Endothelial cell (in vitro differentiated cells): ENCODE measurements at regions not wholly inside any gene's neighbourhood (a gene's known extent, or its start where the extent isn't known, plus 50 kb on each side); places are given as distances from the start of the nearest gene placed in this dataset.

Experiments used
- DNase-seq: peaks from one replicate; pipeline ENCODE4 v3.0.0; 2021; ENCODE audit warnings: low spot score
- H3K27ac Mint-ChIP-seq: one replicate; pipeline ENCODE4 v1.8.0; 2021; ENCODE audit warnings: mixed read lengths, inconsistent platforms; ENCODE audit not compliant: unreplicated experiment
- H3K27me3 Mint-ChIP-seq: one replicate; pipeline ENCODE4 v1.8.0; 2021; ENCODE audit warnings: mild to moderate bottlenecking, moderate library complexity, mixed read lengths, inconsistent platforms; ENCODE audit not compliant: unreplicated experiment
- H3K36me3 Mint-ChIP-seq: one replicate; pipeline ENCODE4 v1.8.0; 2021; ENCODE audit warnings: mild to moderate bottlenecking, low read depth, mixed read lengths, inconsistent platforms; ENCODE audit not compliant: unreplicated experiment
- H3K4me1 Mint-ChIP-seq: one replicate; pipeline ENCODE4 v1.8.0; 2021; ENCODE audit warnings: mild to moderate bottlenecking, mixed read lengths, inconsistent platforms; ENCODE audit not compliant: unreplicated experiment
- H3K4me3 Mint-ChIP-seq: one replicate; pipeline ENCODE4 v1.8.0; 2021; ENCODE audit warnings: mild to moderate bottlenecking, mixed read lengths, inconsistent platforms; ENCODE audit not compliant: unreplicated experiment
- H3K9me3 Mint-ChIP-seq: one replicate; pipeline ENCODE4 v1.8.0; 2021; ENCODE audit warnings: mixed read lengths, inconsistent platforms; ENCODE audit not compliant: unreplicated experiment
- TF ChIP-seq, protein P1 (sequence below): fragments of 200-600 bp; sonication (generic); IDR thresholded peaks from one replicate; pipeline ENCODE4 v1.5.0; 2021; ENCODE audit warnings: antibody characterized with exemption; ENCODE audit not compliant: unreplicated experiment

- H3K4me3 Mint-ChIP-seq: no peak overlapping the region
- no peak for DNase-seq
- H3K9me3 Mint-ChIP-seq: no peaks in the 10 kb centered on the region
- H3K27ac Mint-ChIP-seq: no peak overlapping the region
- no peaks in the 10 kb centered on the region for H3K4me1 Mint-ChIP-seq
- peaks cover 3% of the 10 kb centered on the region for H3K36me3 Mint-ChIP-seq
- TF ChIP-seq, protein P1, sequence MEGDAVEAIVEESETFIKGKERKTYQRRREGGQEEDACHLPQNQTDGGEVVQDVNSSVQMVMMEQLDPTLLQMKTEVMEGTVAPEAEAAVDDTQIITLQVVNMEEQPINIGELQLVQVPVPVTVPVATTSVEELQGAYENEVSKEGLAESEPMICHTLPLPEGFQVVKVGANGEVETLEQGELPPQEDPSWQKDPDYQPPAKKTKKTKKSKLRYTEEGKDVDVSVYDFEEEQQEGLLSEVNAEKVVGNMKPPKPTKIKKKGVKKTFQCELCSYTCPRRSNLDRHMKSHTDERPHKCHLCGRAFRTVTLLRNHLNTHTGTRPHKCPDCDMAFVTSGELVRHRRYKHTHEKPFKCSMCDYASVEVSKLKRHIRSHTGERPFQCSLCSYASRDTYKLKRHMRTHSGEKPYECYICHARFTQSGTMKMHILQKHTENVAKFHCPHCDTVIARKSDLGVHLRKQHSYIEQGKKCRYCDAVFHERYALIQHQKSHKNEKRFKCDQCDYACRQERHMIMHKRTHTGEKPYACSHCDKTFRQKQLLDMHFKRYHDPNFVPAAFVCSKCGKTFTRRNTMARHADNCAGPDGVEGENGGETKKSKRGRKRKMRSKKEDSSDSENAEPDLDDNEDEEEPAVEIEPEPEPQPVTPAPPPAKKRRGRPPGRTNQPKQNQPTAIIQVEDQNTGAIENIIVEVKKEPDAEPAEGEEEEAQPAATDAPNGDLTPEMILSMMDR: no peak
- H3K27me3 Mint-ChIP-seq: no peaks in the 10 kb centered on the region
These were observed 1165.7 kb upstream of the IGFBP7 start for GRCh38 chr4:58275856-58276255.

GRCh38 chr4:58274553-58274952 is 1164.4 kb upstream of the IGFBP7 start:
- TF ChIP-seq, protein P1: no peak
- DNase-seq: no peak
- Mint-ChIP-seq H3K9me3 (no peaks in the 10 kb centered on the region), H3K4me1 (no peaks in the 10 kb centered on the region), H3K27me3 (no peaks in the 10 kb centered on the region), H3K36me3 (peaks cover 3% of the 10 kb centered on the region), H3K4me3 (no peak overlapping the region), H3K27ac (no peak overlapping the region)

DNA sequence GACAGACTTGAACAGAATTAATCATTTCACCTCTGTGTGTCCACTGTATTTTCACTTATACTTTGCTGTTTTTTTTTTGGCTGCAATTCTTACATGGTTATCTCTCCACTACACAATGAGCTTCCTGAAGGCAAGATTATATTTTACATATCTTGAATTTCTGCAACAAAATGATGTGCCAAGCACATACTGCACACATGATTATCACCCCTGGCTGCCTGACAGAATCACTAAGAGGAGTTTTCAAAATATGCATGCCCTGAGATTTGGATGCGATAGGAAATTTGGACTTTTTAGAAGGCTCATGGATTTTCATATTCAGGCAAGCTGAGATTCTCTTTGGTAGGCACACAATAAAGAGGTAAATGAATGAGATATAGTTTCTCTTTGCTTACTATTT is 1162.1 kb upstream of the IGFBP7 start:
- TF ChIP-seq, protein P1: no peak
- no peak for DNase-seq
- no peaks in the 10 kb centered on the region for H3K4me1 Mint-ChIP-seq
- peaks cover 3% of the 10 kb centered on the region for H3K36me3 Mint-ChIP-seq
- no peak overlapping the region for H3K27ac Mint-ChIP-seq
- no peaks in the 10 kb centered on the region for H3K9me3 Mint-ChIP-seq
- no peak overlapping the region for H3K4me3 Mint-ChIP-seq
- no peaks in the 10 kb centered on the region for H3K27me3 Mint-ChIP-seq

- Mint-ChIP-seq H3K27ac (no peak overlapping the region), H3K9me3 (no peaks in the 10 kb centered on the region), H3K4me3 (no peak overlapping the region), H3K36me3 (no peaks in the 10 kb centered on the region), H3K4me1 (no peaks in the 10 kb centered on the region), H3K27me3 (no peaks in the 10 kb centered on the region)
- DNase-seq: no peak
- TF ChIP-seq, protein P1: no peak
These were observed 1155.5 kb upstream of the IGFBP7 start for GRCh38 chr4:58265734-58266133.

- DNase-seq: no peak
- H3K4me3 Mint-ChIP-seq: no peak overlapping the region
- no peaks in the 10 kb centered on the region for H3K36me3 Mint-ChIP-seq
- no peaks in the 10 kb centered on the region for H3K4me1 Mint-ChIP-seq
- TF ChIP-seq, protein P1: no peak
- no peaks in the 10 kb centered on the region for H3K27me3 Mint-ChIP-seq
- H3K9me3 Mint-ChIP-seq: no peaks in the 10 kb centered on the region
- no peak overlapping the region for H3K27ac Mint-ChIP-seq
These were observed 1151.3 kb upstream of the IGFBP7 start for GRCh38 chr4:58261526-58261925.
